GM23248 (cell line): ENCODE measurements at regions not wholly inside any gene's neighbourhood (a gene's known extent, or its start where the extent isn't known, plus 50 kb on each side); places are given as distances from the start of the nearest gene placed in this dataset.

Source experiments
- DNase-seq: peaks from one replicate; pipeline ENCODE4 v3.0.0-alpha.2; 2015
- H2AFZ ChIP-seq: fragments of 200-600 bp; sonication (generic); 2 replicates; pipeline ENCODE4 v1.6.1; 2016; ENCODE audit warnings: antibody characterized with exemption
- H3F3A ChIP-seq: fragments of 200-600 bp; sonication (generic); 2 replicates; pipeline ENCODE4 v1.6.1; 2016; ENCODE audit warnings: mild to moderate bottlenecking, antibody characterized with exemption, mixed run types; ENCODE audit not compliant: insufficient read depth
- H3K27ac ChIP-seq: fragments of 200-600 bp; sonication (generic); 2 replicates; pipeline ENCODE4 v1.5.1; 2016; ENCODE audit warnings: mild to moderate bottlenecking
- H3K27me3 ChIP-seq: fragments of 200-600 bp; sonication (generic); replicated peaks from 2 replicates; pipeline ENCODE4 v1.6.1; 2016; ENCODE audit warnings: mild to moderate bottlenecking; ENCODE audit not compliant: insufficient read depth
- H3K36me3 ChIP-seq: fragments of 200-600 bp; sonication (generic); 2 replicates; pipeline ENCODE4 v1.6.1; 2016; ENCODE audit warnings: low read depth, mild to moderate bottlenecking
- H3K4me1 ChIP-seq: fragments of 200-600 bp; sonication (generic); 2 replicates; pipeline ENCODE4 v1.6.1; 2016; ENCODE audit warnings: mild to moderate bottlenecking; ENCODE audit not compliant: insufficient read depth
- H3K4me2 ChIP-seq: fragments of 200-600 bp; sonication (generic); one replicate; pipeline ENCODE4 v1.6.1; 2016; ENCODE audit warnings: mild to moderate bottlenecking; ENCODE audit not compliant: unreplicated experiment
- H3K4me3 ChIP-seq: fragments of 200-600 bp; sonication (generic); 2 replicates; pipeline ENCODE4 v1.5.1; 2016; ENCODE audit warnings: mild to moderate bottlenecking
- H3K79me2 ChIP-seq: fragments of 200-600 bp; sonication (generic); 2 replicates; pipeline ENCODE4 v1.6.1; 2016; ENCODE audit warnings: mild to moderate bottlenecking; ENCODE audit not compliant: insufficient read depth
- H3K9ac ChIP-seq: fragments of 200-600 bp; sonication (generic); 2 replicates; pipeline ENCODE4 v1.6.1; 2016; ENCODE audit warnings: mild to moderate bottlenecking
- H3K9me2 ChIP-seq: fragments of 200-600 bp; sonication (generic); 2 replicates; pipeline ENCODE4 v1.6.1; 2016; ENCODE audit warnings: mixed run types, mild to moderate bottlenecking, moderate library complexity; ENCODE audit not compliant: insufficient read depth
- H3K9me3 ChIP-seq: fragments of 200-600 bp; sonication (generic); one replicate; pipeline ENCODE4 v1.6.1; 2017; ENCODE audit warnings: low read depth
- H4K20me1 ChIP-seq: fragments of 200-600 bp; sonication (generic); 2 replicates; pipeline ENCODE4 v1.6.0; 2016; ENCODE audit not compliant: insufficient read depth
- EZH2 ChIP-seq: fragments of 200-600 bp; sonication (generic); IDR thresholded peaks from 2 replicates; pipeline ENCODE4 v1.6.1; 2018; ENCODE audit warnings: antibody characterized with exemption, mild to moderate bottlenecking; ENCODE audit not compliant: insufficient read depth, poor library complexity, severe bottlenecking
- EZH2phosphoT487 ChIP-seq: fragments of 200-600 bp; sonication (generic); IDR thresholded peaks from 2 replicates; pipeline ENCODE4 v1.6.1; 2018; ENCODE audit warnings: antibody characterized with exemption, moderate library complexity, mild to moderate bottlenecking, low read depth; ENCODE audit not compliant: insufficient read depth
- WGBS, 2 experiments: methylation state at CpG; one replicate each; pipeline ENCODE4 v1.1.6; 2015 to 2017; ENCODE audit warnings: low lambda C conversion rate in 2 of 2, low coverage in 1 of 2; ENCODE audit errors: missing lambda C conversion rate in 2 of 2; 5-methylcytosine and 5-hydroxymethylcytosine counted together
- in situ Hi-C: fragments of 300-500 bp; cut with MboI; formaldehyde crosslinking; loops from 2 replicates; pipeline ENCODE4 v1.15.0; 2020

DNA sequence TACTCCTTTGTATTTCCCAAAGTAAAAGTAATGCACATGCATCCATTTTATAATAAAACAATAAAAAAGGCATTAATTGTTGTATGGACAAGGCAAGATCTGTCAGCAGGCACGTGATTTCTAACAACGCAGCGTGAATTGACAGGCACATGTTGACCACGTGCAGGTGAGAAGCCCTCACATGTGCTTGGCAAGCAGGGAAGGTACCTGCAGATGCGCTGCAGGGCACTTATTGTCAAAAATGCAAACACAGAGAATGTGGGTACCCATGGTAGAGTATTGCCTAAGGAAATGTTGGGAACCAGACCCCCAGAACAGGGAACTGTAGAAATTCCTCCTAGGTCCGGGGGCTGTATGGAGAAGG, 515.0 kb upstream of the HS6ST1 start:
- Histone ChIP-seq H3K9ac (no peak overlapping the region), H3K9me3 (no peaks in the 10 kb centered on the region), H3K27ac (no peak overlapping the region), H3K9me2 (no peaks in the 10 kb centered on the region), H3K4me3 (no peak overlapping the region), H3K36me3 (no peaks in the 10 kb centered on the region), H3K79me2 (no peaks in the 10 kb centered on the region), H3F3A (no peaks in the 10 kb centered on the region), H3K4me1 (no peaks in the 10 kb centered on the region), H3K27me3 (no peaks in the 10 kb centered on the region), H3K4me2 (no peak overlapping the region), H4K20me1 (no peaks in the 10 kb centered on the region), H2AFZ (no peak overlapping the region)
- TF ChIP-seq EZH2, result no peak
- no peak for TF ChIP-seq EZH2phosphoT487
- in situ Hi-C loops, result no loop called here
- WGBS, 2 experiments, result 30 to 31% methylated on average over 6 of the region's 6 CpGs
- no peak for DNase-seq

DNA sequence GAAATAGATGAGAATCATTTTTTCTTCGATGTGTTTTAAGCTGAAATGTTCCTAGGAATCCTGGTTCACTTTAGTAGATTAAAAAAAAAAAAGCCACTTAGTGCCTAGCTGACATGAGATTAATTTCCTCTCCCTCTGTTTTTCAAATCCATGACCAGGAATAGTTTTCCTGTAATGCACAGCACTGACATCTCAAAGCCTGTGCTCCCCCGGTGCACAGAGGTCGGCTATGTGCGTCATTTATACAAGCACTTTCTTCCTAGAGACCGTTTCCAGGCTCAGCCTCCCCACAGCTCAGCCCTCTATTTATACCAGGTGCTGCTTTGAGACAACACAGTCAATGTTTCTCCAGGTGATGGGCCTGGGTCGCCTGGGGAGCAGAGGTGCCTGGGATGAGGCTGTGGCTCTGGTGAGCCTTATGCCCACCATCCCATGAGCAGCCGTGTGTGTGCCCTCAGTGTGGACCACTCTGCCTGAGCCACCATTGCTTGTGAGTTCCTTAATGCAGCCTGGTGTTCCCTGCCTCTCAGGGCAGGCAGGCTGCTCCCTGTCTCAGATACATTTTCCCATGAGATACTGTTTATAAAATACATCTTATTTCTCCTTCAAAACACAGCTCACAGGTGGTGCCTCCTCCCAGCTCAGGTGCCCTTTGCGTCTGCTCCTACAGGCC, 515.7 kb upstream of the HS6ST1 start:
- Histone ChIP-seq H3K27ac (no peak overlapping the region), H3K79me2 (no peaks in the 10 kb centered on the region), H3K4me3 (no peak overlapping the region), H3K27me3 (no peaks in the 10 kb centered on the region), H3F3A (no peaks in the 10 kb centered on the region), H3K36me3 (no peaks in the 10 kb centered on the region), H3K9me2 (no peaks in the 10 kb centered on the region), H2AFZ (no peak overlapping the region), H3K9me3 (no peaks in the 10 kb centered on the region), H3K9ac (no peak overlapping the region), H4K20me1 (no peaks in the 10 kb centered on the region), H3K4me1 (no peaks in the 10 kb centered on the region), H3K4me2 (no peak overlapping the region)
- DNase-seq, result no peak
- TF ChIP-seq EZH2 (no peak), EZH2phosphoT487 (no peak)
- in situ Hi-C loops, result no loop called here
- 38 to 51% methylated on average over 8 of the region's 8 CpGs for WGBS, 2 experiments

DNA sequence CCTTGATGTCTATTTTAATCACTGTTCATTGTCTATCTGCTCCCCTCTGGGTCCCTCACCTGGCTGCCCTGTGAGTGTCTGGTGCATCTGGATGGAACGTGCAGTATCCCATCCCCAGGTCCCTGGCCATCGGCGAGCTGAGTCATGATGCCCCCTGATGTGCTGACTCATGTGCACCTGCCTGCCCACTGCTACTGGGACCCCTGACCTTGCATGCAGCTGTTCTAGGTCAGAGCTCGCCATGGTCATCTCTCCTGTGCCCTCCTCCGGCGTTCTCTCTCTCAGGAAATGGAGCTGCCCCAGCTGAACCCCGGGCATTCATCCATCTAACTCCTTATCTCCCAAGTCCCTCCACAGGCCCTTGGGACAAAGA, 516.2 kb upstream of the HS6ST1 start:
- no peaks in the 10 kb centered on the region for H3K4me1 ChIP-seq
- H2AFZ ChIP-seq, result no peak overlapping the region
- no peaks in the 10 kb centered on the region for H3K79me2 ChIP-seq
- no peak for DNase-seq
- WGBS, 2 experiments, result 26 to 43% methylated on average over 7 of the region's 7 CpGs
- H3K9ac ChIP-seq, result no peak overlapping the region
- H3K4me3 ChIP-seq, result no peak overlapping the region
- in situ Hi-C loops, result no loop called here
- H3K27ac ChIP-seq, result no peak overlapping the region
- H3K9me2 ChIP-seq, result no peaks in the 10 kb centered on the region
- H3K27me3 ChIP-seq, result no peaks in the 10 kb centered on the region
- TF ChIP-seq EZH2phosphoT487, result no peak
- TF ChIP-seq EZH2, result no peak
- H3K36me3 ChIP-seq, result no peaks in the 10 kb centered on the region
- no peak overlapping the region for H3K4me2 ChIP-seq
- H3F3A ChIP-seq, result no peaks in the 10 kb centered on the region
- H4K20me1 ChIP-seq, result no peaks in the 10 kb centered on the region
- H3K9me3 ChIP-seq, result no peaks in the 10 kb centered on the region

DNA sequence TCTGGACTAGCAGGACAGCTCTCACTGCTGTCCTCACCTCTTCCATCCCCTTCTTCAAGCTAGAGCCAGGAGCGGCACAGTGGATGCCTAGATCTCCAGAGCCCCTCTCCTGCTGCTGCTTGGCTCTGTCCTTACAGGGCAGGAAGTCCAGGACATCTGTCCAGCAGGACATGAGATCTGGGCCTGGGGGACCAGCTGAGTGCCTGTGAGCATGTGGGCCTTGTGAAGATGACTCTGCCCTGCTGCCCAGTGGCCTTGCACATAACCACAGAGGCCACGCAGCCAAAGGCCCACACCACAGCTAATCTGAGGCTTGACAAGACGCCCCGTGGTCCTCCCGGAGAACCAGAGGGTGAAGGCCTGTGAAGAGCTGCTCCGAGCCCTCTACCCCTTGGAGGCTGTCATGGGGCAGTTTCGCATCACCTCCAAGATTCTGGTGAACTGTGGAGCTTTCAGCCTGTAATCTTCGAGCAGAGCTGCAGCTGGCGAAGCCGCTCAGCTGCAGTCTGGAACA, 516.7 kb upstream of the HS6ST1 start:
- Histone ChIP-seq H3K4me2 (no peak overlapping the region), H3K9me2 (no peaks in the 10 kb centered on the region), H3K27ac (no peak overlapping the region), H3K36me3 (no peaks in the 10 kb centered on the region), H3K27me3 (no peaks in the 10 kb centered on the region), H2AFZ (no peak overlapping the region), H3K4me1 (no peaks in the 10 kb centered on the region), H4K20me1 (no peaks in the 10 kb centered on the region), H3K9me3 (no peaks in the 10 kb centered on the region), H3K9ac (no peak overlapping the region), H3K4me3 (no peak overlapping the region), H3F3A (no peaks in the 10 kb centered on the region), H3K79me2 (no peaks in the 10 kb centered on the region)
- 60 to 61% methylated on average over 10 of the region's 10 CpGs for WGBS, 2 experiments
- TF ChIP-seq EZH2phosphoT487 (no peak), EZH2 (no peak)
- in situ Hi-C loops, result no loop called here
- no peak for DNase-seq
